OCI-LY1 (cell line): ENCODE measurements at regions not wholly inside any gene's neighbourhood (a gene's known extent, or its start where the extent isn't known, plus 50 kb on each side); places are given as distances from the start of the nearest gene placed in this dataset.

ENCODE experiments used
- H2AFZ ChIP-seq: fragments of 200-600 bp; sonication (generic), shearing (Covaris generic); 2 replicates; pipeline ENCODE4 v1.6.0; 2014; ENCODE audit warnings: antibody characterized with exemption, mild to moderate bottlenecking, low read length
- H3F3A ChIP-seq: fragments of 200-600 bp; sonication (generic), shearing (Covaris generic); 2 replicates; pipeline ENCODE4 v1.6.0; 2014; ENCODE audit warnings: mild to moderate bottlenecking, antibody characterized with exemption, low read length, moderate library complexity; ENCODE audit not compliant: insufficient read depth
- H3K27ac ChIP-seq: fragments of 200-600 bp; sonication (generic); 2 replicates; pipeline ENCODE4 v1.5.1; 2014; ENCODE audit warnings: low read length, mixed run types, mild to moderate bottlenecking, low read depth; ENCODE audit not compliant: poor library complexity, severe bottlenecking
- H3K27me3 ChIP-seq: fragments of 200-600 bp; sonication (generic); 2 replicates; pipeline ENCODE4 v1.6.0; 2014; ENCODE audit warnings: antibody characterized with exemption, mild to moderate bottlenecking, low read length, moderate library complexity; ENCODE audit not compliant: insufficient read depth
- H3K36me3 ChIP-seq: fragments of 200-600 bp; sonication (generic); 2 replicates; pipeline ENCODE4 v1.6.1; 2014; ENCODE audit warnings: mild to moderate bottlenecking, antibody characterized with exemption, low read length, moderate library complexity, mixed read lengths; ENCODE audit not compliant: insufficient read depth
- H3K4me1 ChIP-seq: fragments of 200-600 bp; sonication (generic); 2 replicates; pipeline ENCODE4 v1.5.1; 2014; ENCODE audit warnings: mild to moderate bottlenecking, low read length, moderate library complexity; ENCODE audit not compliant: insufficient read depth, severe bottlenecking
- H3K4me2 ChIP-seq: fragments of 200-600 bp; sonication (generic), shearing (Covaris generic); 2 replicates; pipeline ENCODE4 v1.6.1; 2014; ENCODE audit warnings: low read length
- H3K4me3 ChIP-seq: fragments of 200-600 bp; sonication (generic); 2 replicates; pipeline ENCODE4 v1.5.1; 2014; ENCODE audit warnings: low read length, low read depth, mild to moderate bottlenecking, mixed read lengths; ENCODE audit not compliant: poor library complexity, severe bottlenecking
- H3K79me2 ChIP-seq: fragments of 200-600 bp; shearing (Covaris generic); 2 replicates; pipeline ENCODE4 v1.6.1; 2016; ENCODE audit warnings: mixed run types, low read length, mixed read lengths; ENCODE audit not compliant: insufficient read depth
- H3K9ac ChIP-seq: fragments of 200-600 bp; sonication (generic), shearing (Covaris generic); 2 replicates; pipeline ENCODE4 v1.6.1; 2014; ENCODE audit warnings: mild to moderate bottlenecking, low read length, mixed read lengths
- H3K9me2 ChIP-seq: fragments of 200-600 bp; sonication (generic), shearing (Covaris generic); 2 replicates; pipeline ENCODE4 v1.6.1; 2014; ENCODE audit warnings: low read depth, mild to moderate bottlenecking, low read length, mixed read lengths
- H3K9me3 ChIP-seq: fragments of 200-600 bp; shearing (Covaris generic); 2 replicates; pipeline ENCODE4 v1.6.1; 2014; ENCODE audit warnings: low read length, mixed read lengths
- H4K20me1 ChIP-seq: fragments of 200-600 bp; sonication (generic), shearing (Covaris generic); 2 replicates; pipeline ENCODE4 v1.6.0; 2016; ENCODE audit warnings: mild to moderate bottlenecking, low read length; ENCODE audit not compliant: insufficient read depth
- EZH2 ChIP-seq: fragments of 200-600 bp; sonication (generic), shearing (Covaris generic); IDR thresholded peaks from 2 replicates; pipeline ENCODE4 v1.8.0; 2017; ENCODE audit warnings: borderline replicate concordance, mixed run types, mild to moderate bottlenecking, antibody characterized with exemption, low read length, moderate library complexity, mixed read lengths
- TF ChIP-seq, protein P1 (sequence below): fragments of 200-600 bp; sonication (generic), shearing (Covaris generic); IDR thresholded peaks from 2 replicates; pipeline ENCODE4 v1.5.1; 2017; ENCODE audit warnings: mild to moderate bottlenecking, antibody characterized with exemption, low read length, moderate library complexity, mixed read lengths

DNA sequence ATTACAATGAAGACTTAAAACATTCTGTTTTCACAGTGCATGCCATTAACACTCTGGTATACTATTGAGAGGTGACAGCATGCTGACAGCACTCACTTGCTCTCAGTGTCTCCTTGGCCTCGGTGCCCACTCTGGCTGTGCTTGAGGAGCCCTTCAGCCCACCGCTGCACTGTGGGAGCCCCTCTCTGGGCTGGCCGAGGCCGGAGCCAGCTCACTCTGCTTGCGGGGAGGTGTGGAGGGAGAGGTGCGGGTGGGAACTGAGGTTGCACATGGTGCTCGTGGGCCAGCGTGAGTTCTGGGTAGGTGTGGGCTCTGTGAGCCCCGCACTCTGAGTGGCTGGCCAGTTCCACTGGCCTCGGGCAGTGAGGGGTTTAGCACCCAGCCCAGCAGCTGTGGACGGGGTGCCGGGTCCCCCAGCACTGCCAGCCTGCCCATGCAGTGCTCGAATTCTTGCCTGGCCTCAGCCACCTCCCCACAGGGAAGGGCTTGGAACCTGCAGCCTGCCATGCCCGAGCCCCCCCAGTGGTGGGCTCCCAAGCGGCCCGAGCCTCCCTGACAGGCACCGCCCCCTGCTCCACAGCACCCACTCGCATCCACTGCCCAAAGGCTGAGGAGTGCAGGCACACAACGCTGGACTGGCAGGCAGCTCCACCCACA lies 135.3 kb upstream of the AR start:
- Histone ChIP-seq H4K20me1 (no peaks in the 10 kb centered on the region), H3K36me3 (no peaks in the 10 kb centered on the region), H3K9me3 (no peaks in the 10 kb centered on the region), H3F3A (no peaks in the 10 kb centered on the region), H3K4me3 (no peak overlapping the region), H3K9me2 (no peaks in the 10 kb centered on the region), H3K27ac (no peak overlapping the region), H3K27me3 (no peaks in the 10 kb centered on the region), H3K79me2 (no peaks in the 10 kb centered on the region), H3K9ac (no peak overlapping the region), H3K4me1 (no peaks in the 10 kb centered on the region), H3K4me2 (no peak overlapping the region), H2AFZ (no peak overlapping the region)
- TF ChIP-seq, protein P1, sequence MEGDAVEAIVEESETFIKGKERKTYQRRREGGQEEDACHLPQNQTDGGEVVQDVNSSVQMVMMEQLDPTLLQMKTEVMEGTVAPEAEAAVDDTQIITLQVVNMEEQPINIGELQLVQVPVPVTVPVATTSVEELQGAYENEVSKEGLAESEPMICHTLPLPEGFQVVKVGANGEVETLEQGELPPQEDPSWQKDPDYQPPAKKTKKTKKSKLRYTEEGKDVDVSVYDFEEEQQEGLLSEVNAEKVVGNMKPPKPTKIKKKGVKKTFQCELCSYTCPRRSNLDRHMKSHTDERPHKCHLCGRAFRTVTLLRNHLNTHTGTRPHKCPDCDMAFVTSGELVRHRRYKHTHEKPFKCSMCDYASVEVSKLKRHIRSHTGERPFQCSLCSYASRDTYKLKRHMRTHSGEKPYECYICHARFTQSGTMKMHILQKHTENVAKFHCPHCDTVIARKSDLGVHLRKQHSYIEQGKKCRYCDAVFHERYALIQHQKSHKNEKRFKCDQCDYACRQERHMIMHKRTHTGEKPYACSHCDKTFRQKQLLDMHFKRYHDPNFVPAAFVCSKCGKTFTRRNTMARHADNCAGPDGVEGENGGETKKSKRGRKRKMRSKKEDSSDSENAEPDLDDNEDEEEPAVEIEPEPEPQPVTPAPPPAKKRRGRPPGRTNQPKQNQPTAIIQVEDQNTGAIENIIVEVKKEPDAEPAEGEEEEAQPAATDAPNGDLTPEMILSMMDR = no peak
- no peak for TF ChIP-seq EZH2

DNA sequence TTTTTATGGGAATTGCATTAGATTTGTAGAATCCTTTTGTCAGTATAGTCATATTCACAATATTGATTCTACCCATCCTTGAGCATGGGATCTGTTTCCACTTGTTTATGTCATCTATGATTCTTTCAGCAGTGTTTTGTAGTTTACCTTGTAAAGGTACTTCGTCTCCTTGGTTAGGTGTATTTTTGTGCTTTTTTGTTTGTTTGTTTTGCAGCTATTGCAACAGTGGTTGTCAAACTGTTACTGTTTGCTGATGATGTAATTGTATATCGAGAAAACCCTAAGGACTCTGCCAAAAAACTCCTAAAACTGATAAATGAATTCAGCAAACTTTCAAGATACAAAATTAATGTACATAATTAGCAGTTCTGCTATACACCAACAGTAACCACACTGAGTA lies 127.9 kb upstream of the AR start:
- Histone ChIP-seq H3K27me3 (no peaks in the 10 kb centered on the region), H3K36me3 (no peaks in the 10 kb centered on the region), H3K9me3 (no peaks in the 10 kb centered on the region), H3K27ac (no peak overlapping the region), H4K20me1 (no peaks in the 10 kb centered on the region), H3K4me2 (no peak overlapping the region), H3K4me3 (no peak overlapping the region), H3K79me2 (no peaks in the 10 kb centered on the region), H2AFZ (no peak overlapping the region), H3F3A (no peaks in the 10 kb centered on the region), H3K9me2 (no peaks in the 10 kb centered on the region), H3K9ac (no peak overlapping the region), H3K4me1 (no peaks in the 10 kb centered on the region)
- TF ChIP-seq, protein P1 = no peak
- TF ChIP-seq EZH2 = no peak

DNA sequence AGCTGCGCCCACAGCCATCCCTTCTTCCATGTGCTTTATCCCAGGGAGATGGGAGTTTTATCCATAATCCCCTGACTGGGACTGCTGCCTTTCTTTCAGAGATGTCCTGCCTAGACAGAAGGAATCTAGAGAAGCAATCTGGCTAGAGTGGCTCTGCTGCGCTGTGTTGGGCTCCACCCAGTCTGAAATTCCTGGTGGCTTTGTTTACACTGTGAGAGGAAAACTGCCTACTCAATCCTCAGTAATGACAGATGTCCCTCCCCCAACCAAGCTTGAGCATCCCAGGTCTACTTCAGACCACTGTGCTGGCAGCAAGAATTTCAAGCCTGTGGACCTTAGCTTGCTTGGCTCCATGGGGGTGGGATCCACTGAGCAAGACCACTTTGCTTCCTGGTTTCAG lies 116.9 kb upstream of the AR start:
- Histone ChIP-seq H4K20me1 (no peaks in the 10 kb centered on the region), H3K36me3 (no peaks in the 10 kb centered on the region), H3K27ac (no peak overlapping the region), H3K27me3 (no peaks in the 10 kb centered on the region), H3K79me2 (no peaks in the 10 kb centered on the region), H3K4me3 (no peak overlapping the region), H3K9me3 (no peaks in the 10 kb centered on the region), H3K9me2 (no peaks in the 10 kb centered on the region), H3K9ac (no peak overlapping the region), H3K4me2 (no peak overlapping the region), H2AFZ (no peak overlapping the region), H3K4me1 (no peaks in the 10 kb centered on the region), H3F3A (no peaks in the 10 kb centered on the region)
- no peak for TF ChIP-seq EZH2
- TF ChIP-seq, protein P1 = no peak
